OCI-LY7 (cell line): ENCODE measurements at regions not wholly inside any gene's neighbourhood (a gene's known extent, or its start where the extent isn't known, plus 50 kb on each side); places are given as distances from the start of the nearest gene placed in this dataset.

ENCODE experiments used
- BruUV-seq: library from RNA; stranded (reverse); fragments of 400-500 nt; replicated peaks from 2 replicates; lab custom pipeline; 2021; lab: Mats Ljungman, UMichigan
- CTCF ChIA-PET: fragments of 300-600 bp; sonication (Branson Sonifier 250); formaldehyde crosslinking; loops from one replicate; lab custom pipeline; 2022; ENCODE audit warnings: antibody characterized with exemption; ENCODE audit not compliant: unreplicated experiment; lab: Charles Lee
- POLR2A ChIA-PET: fragments of 300-600 bp; sonication (Branson Sonifier 250); formaldehyde crosslinking; loops from one replicate; lab custom pipeline; 2022; ENCODE audit warnings: antibody characterized with exemption; lab: Charles Lee
- DNase-seq: peaks from one replicate; pipeline ENCODE4 v3.0.0-alpha.2; 2015; ENCODE audit warnings: low spot score
- H2AFZ ChIP-seq: fragments of 200-600 bp; sonication (generic), shearing (Covaris generic); 2 replicates; pipeline ENCODE4 v1.6.1; 2014; ENCODE audit warnings: mild to moderate bottlenecking, antibody characterized with exemption, low read length, moderate library complexity
- H3K27ac ChIP-seq: fragments of 200-600 bp; sonication (generic); 2 replicates; pipeline ENCODE4 v1.5.1; 2014; ENCODE audit warnings: mixed run types, low read depth, mild to moderate bottlenecking, moderate library complexity, low read length, inconsistent platforms; ENCODE audit not compliant: poor library complexity, severe bottlenecking
- H3K36me3 ChIP-seq: fragments of 200-600 bp; sonication (generic); 2 replicates; pipeline ENCODE4 v1.6.1; 2014; ENCODE audit warnings: mild to moderate bottlenecking, antibody characterized with exemption, low read length, moderate library complexity, mixed read lengths; ENCODE audit not compliant: insufficient read depth
- H3K4me1 ChIP-seq: fragments of 200-600 bp; sonication (generic); 2 replicates; pipeline ENCODE4 v1.5.1; 2014; ENCODE audit warnings: mild to moderate bottlenecking, low read length; ENCODE audit not compliant: insufficient read depth, poor library complexity, severe bottlenecking
- H3K4me2 ChIP-seq: fragments of 200-600 bp; sonication (generic); 2 replicates; pipeline ENCODE4 v1.6.1; 2014; ENCODE audit warnings: mild to moderate bottlenecking, low read length
- H3K4me3 ChIP-seq: fragments of 200-600 bp; sonication (generic); 2 replicates; pipeline ENCODE4 v1.5.1; 2014; ENCODE audit warnings: mild to moderate bottlenecking, low read depth, low read length; ENCODE audit not compliant: poor library complexity, severe bottlenecking
- H3K79me2 ChIP-seq: fragments of 200-600 bp; sonication (generic); 2 replicates; pipeline ENCODE4 v1.6.1; 2016; ENCODE audit warnings: low read depth, mild to moderate bottlenecking, low read length, moderate library complexity, mixed read lengths; ENCODE audit not compliant: insufficient read depth
- H3K9me2 ChIP-seq: fragments of 200-600 bp; sonication (generic); 2 replicates; pipeline ENCODE4 v1.6.1; 2016; ENCODE audit warnings: mild to moderate bottlenecking, low read length, mixed read lengths; ENCODE audit not compliant: insufficient read depth
- H3K9me3 ChIP-seq: fragments of 200-600 bp; sonication (generic); 2 replicates; pipeline ENCODE4 v1.6.1; 2014; ENCODE audit warnings: mild to moderate bottlenecking, mixed run types, low read length, mixed read lengths
- H4K20me1 ChIP-seq: fragments of 200-600 bp; sonication (generic); 2 replicates; pipeline ENCODE4 v1.6.1; 2014; ENCODE audit warnings: mild to moderate bottlenecking, antibody characterized with exemption, low read length, moderate library complexity, mixed read lengths; ENCODE audit not compliant: insufficient read depth
- EZH2phosphoT487 ChIP-seq: fragments of 200-600 bp; sonication (generic); IDR thresholded peaks from 2 replicates; pipeline ENCODE4 v1.6.1; 2018; ENCODE audit warnings: low read depth, borderline replicate concordance, mild to moderate bottlenecking, mixed run types, antibody characterized with exemption, low read length, moderate library complexity, mixed read lengths
- intact Hi-C: fragments of 100-400 bp; cut with micrococcal nuclease; formaldehyde crosslinking; loops from one replicate; pipeline ENCODE4 v1.10.0; 2022; ENCODE audit not compliant: unreplicated experiment
- TF ChIP-seq, protein P1 (sequence below): fragments of 200-600 bp; sonication (generic); conservative IDR thresholded peaks from 2 replicates; pipeline ENCODE4 v1.5.1; 2014; ENCODE audit warnings: mild to moderate bottlenecking, antibody characterized with exemption, low read length, moderate library complexity, mixed read lengths

DNA sequence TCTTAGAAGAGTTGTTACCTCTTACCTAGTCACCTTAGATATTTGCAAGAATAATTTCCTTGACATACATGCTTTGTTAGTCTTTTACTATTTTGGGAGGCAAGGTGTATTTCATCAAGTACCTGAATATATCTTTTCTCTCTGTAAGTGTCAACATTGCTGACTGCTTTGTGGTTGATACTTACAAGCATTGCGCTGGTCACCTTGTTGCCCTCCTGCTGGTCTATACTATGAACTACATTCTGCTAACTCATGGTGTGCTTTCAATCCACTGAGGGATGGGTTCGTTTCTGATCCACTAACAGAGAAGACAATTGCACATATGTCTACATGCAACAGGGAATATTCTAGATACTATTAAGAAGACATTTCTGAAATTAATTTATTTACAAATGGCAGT lies 837.8 kb upstream of the COBL start:
- H3K36me3 ChIP-seq, result no peaks in the 10 kb centered on the region
- no peak overlapping the region for H2AFZ ChIP-seq
- H3K79me2 ChIP-seq, result no peaks in the 10 kb centered on the region
- H3K4me1 ChIP-seq, result no peaks in the 10 kb centered on the region
- POLR2A ChIA-PET, result no interaction called here
- no peak for DNase-seq
- no peaks in the 10 kb centered on the region for H3K9me2 ChIP-seq
- intact Hi-C loops, result no loop called here
- no peak overlapping the region for H3K4me3 ChIP-seq
- no TSS peak for BruUV-seq
- CTCF ChIA-PET, result no interaction called here
- no peak overlapping the region for H3K27ac ChIP-seq
- H4K20me1 ChIP-seq, result no peaks in the 10 kb centered on the region
- H3K9me3 ChIP-seq, result no peaks in the 10 kb centered on the region
- H3K4me2 ChIP-seq, result no peak overlapping the region
- no peak for TF ChIP-seq EZH2phosphoT487
- TF ChIP-seq, protein P1, sequence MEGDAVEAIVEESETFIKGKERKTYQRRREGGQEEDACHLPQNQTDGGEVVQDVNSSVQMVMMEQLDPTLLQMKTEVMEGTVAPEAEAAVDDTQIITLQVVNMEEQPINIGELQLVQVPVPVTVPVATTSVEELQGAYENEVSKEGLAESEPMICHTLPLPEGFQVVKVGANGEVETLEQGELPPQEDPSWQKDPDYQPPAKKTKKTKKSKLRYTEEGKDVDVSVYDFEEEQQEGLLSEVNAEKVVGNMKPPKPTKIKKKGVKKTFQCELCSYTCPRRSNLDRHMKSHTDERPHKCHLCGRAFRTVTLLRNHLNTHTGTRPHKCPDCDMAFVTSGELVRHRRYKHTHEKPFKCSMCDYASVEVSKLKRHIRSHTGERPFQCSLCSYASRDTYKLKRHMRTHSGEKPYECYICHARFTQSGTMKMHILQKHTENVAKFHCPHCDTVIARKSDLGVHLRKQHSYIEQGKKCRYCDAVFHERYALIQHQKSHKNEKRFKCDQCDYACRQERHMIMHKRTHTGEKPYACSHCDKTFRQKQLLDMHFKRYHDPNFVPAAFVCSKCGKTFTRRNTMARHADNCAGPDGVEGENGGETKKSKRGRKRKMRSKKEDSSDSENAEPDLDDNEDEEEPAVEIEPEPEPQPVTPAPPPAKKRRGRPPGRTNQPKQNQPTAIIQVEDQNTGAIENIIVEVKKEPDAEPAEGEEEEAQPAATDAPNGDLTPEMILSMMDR, result 0 out of 2 replicates have a peak, but pooled peaks have one; percentile 13

DNA sequence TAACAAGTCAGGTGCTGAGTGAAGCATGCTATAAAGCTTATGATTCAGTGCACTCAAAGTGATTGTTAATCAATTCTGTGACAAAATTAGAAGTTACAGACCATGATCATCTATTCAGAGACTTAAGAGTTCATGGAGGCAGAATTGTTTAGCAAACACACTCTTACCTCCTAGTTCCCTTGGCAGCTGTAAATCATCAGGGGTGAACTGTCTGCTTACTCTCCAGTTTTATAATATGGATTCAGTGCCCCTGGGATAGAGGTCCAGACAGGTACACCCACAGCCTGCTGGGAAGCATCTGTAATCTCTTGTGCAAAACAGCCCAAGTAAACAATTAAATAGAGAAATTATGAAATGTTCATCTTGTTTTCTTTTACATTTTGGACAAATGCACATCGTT lies 835.0 kb upstream of the COBL start:
- no peaks in the 10 kb centered on the region for H3K79me2 ChIP-seq
- no peaks in the 10 kb centered on the region for H4K20me1 ChIP-seq
- H3K4me3 ChIP-seq, result no peak overlapping the region
- no peaks in the 10 kb centered on the region for H3K36me3 ChIP-seq
- DNase-seq, result no peak
- H3K9me3 ChIP-seq, result no peaks in the 10 kb centered on the region
- no peak overlapping the region for H3K4me2 ChIP-seq
- no peaks in the 10 kb centered on the region for H3K4me1 ChIP-seq
- H3K9me2 ChIP-seq, result no peaks in the 10 kb centered on the region
- intact Hi-C loops, result no loop called here
- no peak overlapping the region for H2AFZ ChIP-seq
- BruUV-seq, result no TSS peak
- TF ChIP-seq EZH2phosphoT487, result no peak
- TF ChIP-seq, protein P1, result no peak
- H3K27ac ChIP-seq, result no peak overlapping the region
- ChIA-PET POLR2A (no interaction called here), CTCF (no interaction called here)

DNA sequence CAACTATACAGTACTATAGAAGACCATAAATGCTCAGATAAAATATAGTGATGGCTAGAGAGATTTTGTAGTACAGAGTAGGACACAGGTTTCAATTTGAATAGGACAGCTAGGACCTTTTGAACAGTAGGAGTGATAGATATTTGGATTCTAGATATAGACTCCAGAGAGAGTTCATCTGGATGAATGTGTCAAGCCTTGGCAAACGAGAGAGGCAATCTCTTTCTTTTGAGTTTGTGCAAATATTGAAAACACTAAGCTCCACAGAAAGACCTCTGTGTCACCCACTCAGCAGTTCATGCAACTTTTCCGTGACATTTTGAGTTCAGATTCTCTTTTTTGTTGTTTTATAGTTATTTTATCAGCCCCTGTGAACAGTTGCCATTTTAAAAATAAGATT lies 834.3 kb upstream of the COBL start:
- Histone ChIP-seq H3K9me3 (no peaks in the 10 kb centered on the region), H2AFZ (no peak overlapping the region), H3K79me2 (no peaks in the 10 kb centered on the region), H3K4me2 (no peak overlapping the region), H3K36me3 (no peaks in the 10 kb centered on the region), H4K20me1 (no peaks in the 10 kb centered on the region), H3K4me3 (no peak overlapping the region), H3K27ac (no peak overlapping the region), H3K9me2 (no peaks in the 10 kb centered on the region), H3K4me1 (no peaks in the 10 kb centered on the region)
- CTCF ChIA-PET, result no interaction called here
- POLR2A ChIA-PET, result no interaction called here
- TF ChIP-seq, protein P1, result no peak
- no peak for TF ChIP-seq EZH2phosphoT487
- DNase-seq, result no peak
- BruUV-seq, result no TSS peak
- intact Hi-C loops, result no loop called here
